PC-9 (cell line): ENCODE measurements at regions not wholly inside any gene's neighbourhood (a gene's known extent, or its start where the extent isn't known, plus 50 kb on each side); places are given as distances from the start of the nearest gene placed in this dataset.

ENCODE experiments used
- BruUV-seq: library from RNA; stranded (reverse); fragments of 400-500 nt; replicated peaks from 2 replicates; lab custom pipeline; 2021; lab: Mats Ljungman, UMichigan
- CTCF ChIA-PET: fragments of 300-600 bp; sonication (Branson Sonifier 250); formaldehyde crosslinking; loops from one replicate; lab custom pipeline; 2022; ENCODE audit warnings: antibody characterized with exemption; lab: Charles Lee
- POLR2A ChIA-PET: fragments of 300-600 bp; sonication (Branson Sonifier 250); formaldehyde crosslinking; loops from one replicate; lab custom pipeline; 2022; ENCODE audit warnings: antibody characterized with exemption; ENCODE audit not compliant: unreplicated experiment; lab: Charles Lee
- DNase-seq, 2 experiments: peaks; one replicate each; pipeline versions ENCODE4 v3.0.0 to v3.0.0-alpha.2; 2015 to 2022; ENCODE audit warnings: mixed read lengths in 1 of 2
- H2AFZ ChIP-seq: fragments of 200-600 bp; sonication (generic); 2 replicates; pipeline ENCODE4 v1.8.1; 2017; ENCODE audit warnings: antibody characterized with exemption
- H3F3A ChIP-seq: fragments of 200-600 bp; sonication (generic); 2 replicates; pipeline ENCODE4 v1.8.1; 2017; ENCODE audit warnings: antibody characterized with exemption, mild to moderate bottlenecking, low read depth; ENCODE audit not compliant: insufficient read depth
- H3K27ac ChIP-seq: fragments of 200-600 bp; sonication (generic); 2 replicates; pipeline ENCODE4 v1.6.1; 2016; ENCODE audit warnings: mixed run types
- H3K27me3 ChIP-seq: fragments of 200-600 bp; sonication (generic); 2 replicates; pipeline ENCODE4 v1.6.1; 2016; ENCODE audit warnings: low read depth, mixed run types; ENCODE audit not compliant: insufficient read depth
- H3K36me3 ChIP-seq: fragments of 200-600 bp; sonication (generic); 2 replicates; pipeline ENCODE4 v1.6.1; 2016; ENCODE audit warnings: low read depth, mixed run types
- H3K4me1 ChIP-seq: fragments of 200-600 bp; sonication (generic); replicated peaks from 2 replicates; pipeline ENCODE4 v1.6.1; 2016; ENCODE audit warnings: mixed run types; ENCODE audit not compliant: insufficient read depth
- H3K4me2 ChIP-seq: fragments of 200-600 bp; sonication (generic); 2 replicates; pipeline ENCODE4 v1.6.1; 2017; ENCODE audit warnings: mixed run types
- H3K4me3 ChIP-seq: fragments of 200-600 bp; sonication (generic); 2 replicates; pipeline ENCODE4 v1.6.1; 2016; ENCODE audit warnings: mixed run types
- H3K79me2 ChIP-seq: fragments of 200-600 bp; sonication (generic); 2 replicates; pipeline ENCODE4 v1.6.1; 2017; ENCODE audit warnings: low read depth, mixed run types
- H3K9me2 ChIP-seq: fragments of 200-600 bp; sonication (generic); 2 replicates; pipeline ENCODE4 v1.8.1; 2017; ENCODE audit warnings: mild to moderate bottlenecking; ENCODE audit not compliant: insufficient read depth
- H3K9me3 ChIP-seq: fragments of 200-600 bp; sonication (generic); 2 replicates; pipeline ENCODE4 v1.8.1; 2016; ENCODE audit warnings: low read depth; ENCODE audit not compliant: insufficient read depth
- H4K20me1 ChIP-seq: fragments of 200-600 bp; sonication (generic); 2 replicates; pipeline ENCODE4 v1.8.1; 2017; ENCODE audit not compliant: insufficient read depth
- CTCF ChIP-seq: fragments of 200-600 bp; sonication (generic); conservative IDR thresholded peaks from 2 replicates; pipeline ENCODE4 v1.6.1; 2017; ENCODE audit warnings: mixed run types, antibody characterized with exemption, mild to moderate bottlenecking, moderate library complexity
- EZH2 ChIP-seq: fragments of 200-600 bp; sonication (generic); IDR thresholded peaks from 2 replicates; pipeline ENCODE4 v1.8.0; 2017; ENCODE audit warnings: antibody characterized with exemption, low read depth
- intact Hi-C: fragments of 100-400 bp; cut with micrococcal nuclease; formaldehyde crosslinking; loops from one replicate; pipeline ENCODE4 v1.10.0; 2022; ENCODE audit not compliant: unreplicated experiment

- Histone ChIP-seq H2AFZ (no peak overlapping the region), H3K79me2 (no peaks in the 10 kb centered on the region), H3K4me2 (no peak overlapping the region), H3K9me2 (no peaks in the 10 kb centered on the region), H3K4me3 (no peak overlapping the region), H3K36me3 (no peaks in the 10 kb centered on the region), H3K27me3 (no peaks in the 10 kb centered on the region), H3F3A (no peaks in the 10 kb centered on the region), H3K9me3 (no peaks in the 10 kb centered on the region), H3K27ac (no peak overlapping the region), H3K4me1 (no peaks in the 10 kb centered on the region), H4K20me1 (no peaks in the 10 kb centered on the region)
- no TSS peak for BruUV-seq
- POLR2A ChIA-PET: no interaction called here
- DNase-seq: no peak
- CTCF ChIA-PET: no interaction called here
- TF ChIP-seq EZH2 (no peak), CTCF (no peak)
- intact Hi-C loops: no loop called here
These were observed 435.0 kb upstream of the STXBP6 start for GRCh38 chr14:25484906-25485305.

GRCh38 chr14:25484235-25484634 is 434.3 kb upstream of the STXBP6 start:
- no peaks in the 10 kb centered on the region for H3K9me3 ChIP-seq
- CTCF ChIA-PET: no interaction called here
- BruUV-seq: no TSS peak
- no peaks in the 10 kb centered on the region for H4K20me1 ChIP-seq
- DNase-seq: no peak
- no peaks in the 10 kb centered on the region for H3K27me3 ChIP-seq
- H3K27ac ChIP-seq: no peak overlapping the region
- H3K79me2 ChIP-seq: no peaks in the 10 kb centered on the region
- no peaks in the 10 kb centered on the region for H3K36me3 ChIP-seq
- no peak overlapping the region for H2AFZ ChIP-seq
- H3K9me2 ChIP-seq: no peaks in the 10 kb centered on the region; the same call in 1 of the 2 replicates
- H3K4me1 ChIP-seq: no peaks in the 10 kb centered on the region
- TF ChIP-seq CTCF (no peak), EZH2 (no peak)
- intact Hi-C loops: no loop called here
- H3K4me2 ChIP-seq: no peak overlapping the region
- H3K4me3 ChIP-seq: no peak overlapping the region
- no peaks in the 10 kb centered on the region for H3F3A ChIP-seq
- POLR2A ChIA-PET: no interaction called here

GRCh38 chr14:25477316-25478098 is 427.6 kb upstream of the STXBP6 start:
- ChIA-PET CTCF (no interaction called here), POLR2A (no interaction called here)
- no peaks in the 10 kb centered on the region for H3K36me3 ChIP-seq
- H3K27me3 ChIP-seq: no peaks in the 10 kb centered on the region
- H4K20me1 ChIP-seq: no peaks in the 10 kb centered on the region
- no peak overlapping the region for H2AFZ ChIP-seq
- no peaks in the 10 kb centered on the region for H3F3A ChIP-seq
- no peaks in the 10 kb centered on the region for H3K9me3 ChIP-seq
- intact Hi-C loops: no loop called here
- H3K4me2 ChIP-seq: no peak overlapping the region
- H3K4me1 ChIP-seq: no peaks in the 10 kb centered on the region
- TF ChIP-seq CTCF (no peak), EZH2 (no peak)
- no peak overlapping the region for H3K27ac ChIP-seq
- H3K9me2 ChIP-seq: no peaks in the 10 kb centered on the region; the same call in 1 of the 2 replicates
- no peak for DNase-seq
- BruUV-seq: no TSS peak
- no peak overlapping the region for H3K4me3 ChIP-seq
- H3K79me2 ChIP-seq: no peaks in the 10 kb centered on the region
